T-helper 1 cell treated with Interleukin-12 subunit alpha and Interleukin-12 subunit beta and Interleukin-4 antibody, amounts not matched to agents 30 μg/mL and 1 μg/mL, for 36 hours (primary cell): ENCODE measurements at regions not wholly inside any gene's neighbourhood (a gene's known extent, or its start where the extent isn't known, plus 50 kb on each side); places are given as distances from the start of the nearest gene placed in this dataset.
"Not testable (repeated sequence)": the region's sequence is repeated elsewhere in the genome, so short reads cannot be mapped to it uniquely, and the experiment has no call there.

Source experiments
- H3K27ac Mint-ChIP-seq: one replicate; pipeline ENCODE4 v1.8.0; 2021; ENCODE audit warnings: mild to moderate bottlenecking, mixed read lengths
- H3K27me3 Mint-ChIP-seq: one replicate; pipeline ENCODE4 v1.8.0; 2021; ENCODE audit warnings: low read depth, mixed read lengths
- H3K36me3 Mint-ChIP-seq: one replicate; pipeline ENCODE4 v1.8.0; 2021; ENCODE audit warnings: low read depth, mixed read lengths
- H3K4me1 Mint-ChIP-seq: one replicate; pipeline ENCODE4 v1.8.0; 2021; ENCODE audit warnings: low read depth, mixed read lengths
- H3K4me3 Mint-ChIP-seq: one replicate; pipeline ENCODE4 v1.8.0; 2021; ENCODE audit warnings: mild to moderate bottlenecking, moderate library complexity, mixed read lengths
- H3K9me3 Mint-ChIP-seq: one replicate; pipeline ENCODE4 v1.8.0; 2021; ENCODE audit warnings: mixed read lengths

GRCh38 chr21:35280231-35280630, 231.1 kb upstream of the RUNX1 start:
- H3K4me1 Mint-ChIP-seq = no peaks in the 10 kb centered on the region
- H3K27ac Mint-ChIP-seq = no peak overlapping the region
- no peaks in the 10 kb centered on the region for H3K36me3 Mint-ChIP-seq
- H3K27me3 Mint-ChIP-seq = no peaks in the 10 kb centered on the region
- no peak overlapping the region for H3K4me3 Mint-ChIP-seq
- H3K9me3 Mint-ChIP-seq = no peaks in the 10 kb centered on the region

- Mint-ChIP-seq H3K9me3 (peaks cover 6% of the 10 kb centered on the region), H3K4me1 (no peaks in the 10 kb centered on the region), H3K36me3 (no peaks in the 10 kb centered on the region), H3K27me3 (no peaks in the 10 kb centered on the region), H3K4me3 (no peak overlapping the region), H3K27ac (no peak overlapping the region)
These were observed 226.7 kb upstream of the RUNX1 start for GRCh38 chr21:35275776-35276175.

- no peak overlapping the region for H3K4me3 Mint-ChIP-seq
- H3K27ac Mint-ChIP-seq = no peak overlapping the region
- H3K9me3 Mint-ChIP-seq = peaks cover 6% of the 10 kb centered on the region
- H3K36me3 Mint-ChIP-seq = no peaks in the 10 kb centered on the region
- no peaks in the 10 kb centered on the region for H3K27me3 Mint-ChIP-seq
- H3K4me1 Mint-ChIP-seq = no peaks in the 10 kb centered on the region
These were observed 225.8 kb upstream of the RUNX1 start for GRCh38 chr21:35274923-35275322.

- Mint-ChIP-seq H3K4me1 (no peaks in the 10 kb centered on the region), H3K4me3 (no peak overlapping the region), H3K36me3 (no peaks in the 10 kb centered on the region), H3K27me3 (no peaks in the 10 kb centered on the region), H3K9me3 (peaks cover 12% of the 10 kb centered on the region), H3K27ac (no peak overlapping the region)
These were observed 225.0 kb upstream of the RUNX1 start for GRCh38 chr21:35274090-35274489.

GRCh38 chr21:35273333-35273732, 224.2 kb upstream of the RUNX1 start:
- H3K4me1 Mint-ChIP-seq = no peaks in the 10 kb centered on the region
- no peak overlapping the region for H3K4me3 Mint-ChIP-seq
- H3K9me3 Mint-ChIP-seq = peaks cover 13% of the 10 kb centered on the region
- H3K36me3 Mint-ChIP-seq = no peaks in the 10 kb centered on the region
- H3K27me3 Mint-ChIP-seq = no peaks in the 10 kb centered on the region
- no peak overlapping the region for H3K27ac Mint-ChIP-seq

GRCh38 chr21:35271344-35272118, 222.4 kb upstream of the RUNX1 start:
- not testable (repeated sequence) for H3K4me1 Mint-ChIP-seq, H3K36me3 Mint-ChIP-seq, H3K27me3 Mint-ChIP-seq, H3K27ac Mint-ChIP-seq, H3K4me3 Mint-ChIP-seq
- H3K9me3 Mint-ChIP-seq = peaks cover 13% of the 10 kb centered on the region

- Mint-ChIP-seq H3K4me1 (no peaks in the 10 kb centered on the region), H3K27me3 (no peaks in the 10 kb centered on the region), H3K36me3 (no peaks in the 10 kb centered on the region), H3K9me3 (peaks cover 18% of the 10 kb centered on the region), H3K27ac (no peak overlapping the region), H3K4me3 (no peak overlapping the region)
These were observed 219.7 kb upstream of the RUNX1 start for GRCh38 chr21:35268817-35269216.

GRCh38 chr21:35268261-35268660, 219.2 kb upstream of the RUNX1 start:
- no peak overlapping the region for H3K4me3 Mint-ChIP-seq
- no peak overlapping the region for H3K27ac Mint-ChIP-seq
- H3K27me3 Mint-ChIP-seq = no peaks in the 10 kb centered on the region
- peaks cover 18% of the 10 kb centered on the region for H3K9me3 Mint-ChIP-seq
- no peaks in the 10 kb centered on the region for H3K36me3 Mint-ChIP-seq
- H3K4me1 Mint-ChIP-seq = no peaks in the 10 kb centered on the region

- H3K27me3 Mint-ChIP-seq = no peaks in the 10 kb centered on the region
- H3K36me3 Mint-ChIP-seq = no peaks in the 10 kb centered on the region
- no peak overlapping the region for H3K27ac Mint-ChIP-seq
- no peaks in the 10 kb centered on the region for H3K4me1 Mint-ChIP-seq
- peaks cover 12% of the 10 kb centered on the region for H3K9me3 Mint-ChIP-seq
- no peak overlapping the region for H3K4me3 Mint-ChIP-seq
These were observed 217.4 kb upstream of the RUNX1 start for GRCh38 chr21:35266546-35266945.

- Mint-ChIP-seq H3K27me3 (no peaks in the 10 kb centered on the region), H3K9me3 (peaks cover 12% of the 10 kb centered on the region), H3K4me1 (no peaks in the 10 kb centered on the region), H3K27ac (no peak overlapping the region), H3K4me3 (no peak overlapping the region), H3K36me3 (no peaks in the 10 kb centered on the region)
These were observed 216.2 kb upstream of the RUNX1 start for GRCh38 chr21:35265170-35265877.

GRCh38 chr21:35259457-35259856, 210.4 kb upstream of the RUNX1 start:
- Mint-ChIP-seq H3K4me1 (no peaks in the 10 kb centered on the region), H3K27me3 (no peaks in the 10 kb centered on the region)

GRCh38 chr21:35258521-35258920, 209.4 kb upstream of the RUNX1 start:
- H3K4me3 Mint-ChIP-seq = no peak overlapping the region
- no peaks in the 10 kb centered on the region for H3K4me1 Mint-ChIP-seq
- H3K27ac Mint-ChIP-seq = no peak overlapping the region

More at GRCh38 chr21:35259457-35259856, 210.4 kb upstream of the RUNX1 start:
- Mint-ChIP-seq H3K4me3 (no peak overlapping the region), H3K36me3 (no peaks in the 10 kb centered on the region), H3K27ac (no peak overlapping the region), H3K9me3 (peaks cover 11% of the 10 kb centered on the region)

GRCh38 chr21:35257413-35257812, 208.3 kb upstream of the RUNX1 start:
- H3K4me1 Mint-ChIP-seq = no peaks in the 10 kb centered on the region
- H3K27ac Mint-ChIP-seq = no peak overlapping the region
- no peaks in the 10 kb centered on the region for H3K27me3 Mint-ChIP-seq
- no peak overlapping the region for H3K4me3 Mint-ChIP-seq
- H3K36me3 Mint-ChIP-seq = no peaks in the 10 kb centered on the region
- H3K9me3 Mint-ChIP-seq = peaks cover 8% of the 10 kb centered on the region

More at GRCh38 chr21:35258521-35258920, 209.4 kb upstream of the RUNX1 start:
- Mint-ChIP-seq H3K36me3 (no peaks in the 10 kb centered on the region), H3K9me3 (peaks cover 8% of the 10 kb centered on the region), H3K27me3 (no peaks in the 10 kb centered on the region)

GRCh38 chr21:35256468-35256988, 207.4 kb upstream of the RUNX1 start:
- Mint-ChIP-seq H3K36me3 (no peaks in the 10 kb centered on the region), H3K27me3 (no peaks in the 10 kb centered on the region), H3K9me3 (peaks cover 11% of the 10 kb centered on the region), H3K27ac (no peak overlapping the region), H3K4me1 (no peaks in the 10 kb centered on the region), H3K4me3 (no peak overlapping the region)

GRCh38 chr21:35254765-35255138, 205.7 kb upstream of the RUNX1 start:
- H3K4me1 Mint-ChIP-seq = no peaks in the 10 kb centered on the region
- H3K27me3 Mint-ChIP-seq = no peaks in the 10 kb centered on the region
- no peak overlapping the region for H3K27ac Mint-ChIP-seq
- H3K4me3 Mint-ChIP-seq = no peak overlapping the region
- peaks cover 27% of the 10 kb centered on the region for H3K9me3 Mint-ChIP-seq
- peaks cover 4% of the 10 kb centered on the region for H3K36me3 Mint-ChIP-seq
